ENCODE measurements at regions not wholly inside any gene's neighbourhood (a gene's known extent, or its start where the extent isn't known, plus 50 kb on each side); places are given as distances from the start of the nearest gene placed in this dataset.

DNA sequence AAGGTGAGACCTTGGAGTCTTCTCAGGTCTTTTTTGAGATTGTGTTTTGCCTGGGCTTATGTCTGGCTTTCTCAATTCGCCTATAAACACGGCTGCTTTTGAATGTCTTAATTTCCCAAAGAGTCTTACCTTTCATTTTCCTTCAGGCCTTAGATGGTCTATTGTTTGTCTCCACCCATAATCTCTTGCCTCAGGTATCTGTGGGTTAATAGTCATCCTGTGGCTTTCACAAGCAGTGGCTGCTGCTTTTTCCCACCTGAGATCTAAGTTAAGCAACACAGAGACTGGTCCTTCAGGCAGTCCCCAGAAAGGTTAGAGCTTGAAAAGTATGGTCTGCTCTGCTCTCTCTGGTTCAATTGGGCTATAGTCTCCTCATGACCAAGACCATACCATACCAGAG is 275.3 kb downstream of the INSIG2 start:
- Histone ChIP-seq H3K36me3 (ENCODE audit: insufficient read depth, low read length) (no peaks in the 10 kb centered on the region), H3K4me3 (ENCODE audit: insufficient read depth, low read depth, low read length) (no peak overlapping the region), H3K4me2 (ENCODE audit: low read length) (no peak overlapping the region), H3K27me3 (ENCODE audit: insufficient read depth, low read length) (no peaks in the 10 kb centered on the region), H2AFZ (ENCODE audit: low read depth, low read length) (no peak overlapping the region), H3K27ac (ENCODE audit: low read depth, low read length) (no peak overlapping the region), H4K20me1 (ENCODE audit: insufficient read depth, low read length) (no peaks in the 10 kb centered on the region), H3K4me1 (ENCODE audit: insufficient read depth, low read length) (no peaks in the 10 kb centered on the region), H3K79me2 (ENCODE audit: insufficient read depth, low read length) (no peaks in the 10 kb centered on the region), H3K9me3 (ENCODE audit: insufficient read depth, low read depth, low read length) (no peaks in the 10 kb centered on the region), H3K9ac (ENCODE audit: low read length) (no peak overlapping the region)
- FAIRE-seq (no peak), DNase-seq (ENCODE audit: low read depth) (no peak)
- Mint-ChIP-seq H3K4me3 (ENCODE audit: unreplicated experiment) (no peak overlapping the region), H3K4me1 (ENCODE audit: low read depth, unreplicated experiment) (no peaks in the 10 kb centered on the region), H3K27ac (ENCODE audit: unreplicated experiment) (no peak overlapping the region), H3K27me3 (ENCODE audit: low read depth, unreplicated experiment) (peaks cover 1% of the 10 kb centered on the region), H3K36me3 (ENCODE audit: low read depth, unreplicated experiment) (no peaks in the 10 kb centered on the region), H3K9me3 (ENCODE audit: unreplicated experiment) (peaks cover 2% of the 10 kb centered on the region)
- TF ChIP-seq, protein P1, sequence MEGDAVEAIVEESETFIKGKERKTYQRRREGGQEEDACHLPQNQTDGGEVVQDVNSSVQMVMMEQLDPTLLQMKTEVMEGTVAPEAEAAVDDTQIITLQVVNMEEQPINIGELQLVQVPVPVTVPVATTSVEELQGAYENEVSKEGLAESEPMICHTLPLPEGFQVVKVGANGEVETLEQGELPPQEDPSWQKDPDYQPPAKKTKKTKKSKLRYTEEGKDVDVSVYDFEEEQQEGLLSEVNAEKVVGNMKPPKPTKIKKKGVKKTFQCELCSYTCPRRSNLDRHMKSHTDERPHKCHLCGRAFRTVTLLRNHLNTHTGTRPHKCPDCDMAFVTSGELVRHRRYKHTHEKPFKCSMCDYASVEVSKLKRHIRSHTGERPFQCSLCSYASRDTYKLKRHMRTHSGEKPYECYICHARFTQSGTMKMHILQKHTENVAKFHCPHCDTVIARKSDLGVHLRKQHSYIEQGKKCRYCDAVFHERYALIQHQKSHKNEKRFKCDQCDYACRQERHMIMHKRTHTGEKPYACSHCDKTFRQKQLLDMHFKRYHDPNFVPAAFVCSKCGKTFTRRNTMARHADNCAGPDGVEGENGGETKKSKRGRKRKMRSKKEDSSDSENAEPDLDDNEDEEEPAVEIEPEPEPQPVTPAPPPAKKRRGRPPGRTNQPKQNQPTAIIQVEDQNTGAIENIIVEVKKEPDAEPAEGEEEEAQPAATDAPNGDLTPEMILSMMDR (IDR thresholded peaks at IDR 0.05; ENCODE audit: insufficient read depth, low read depth, low read length): no peak
- TF ChIP-seq EZH2 (IDR thresholded peaks at IDR 0.05; ENCODE audit: insufficient read depth, low read length): no peak

GRCh38 chr2:118356051-118356450 is 267.8 kb downstream of the INSIG2 start:
- no peaks in the 10 kb centered on the region for H3K4me1 ChIP-seq (ENCODE audit: insufficient read depth, low read length)
- no peak overlapping the region for H3K27ac ChIP-seq (ENCODE audit: low read depth, low read length)
- no peaks in the 10 kb centered on the region for H3K27me3 ChIP-seq (ENCODE audit: insufficient read depth, low read length)
- no peaks in the 10 kb centered on the region for H3K79me2 ChIP-seq (ENCODE audit: insufficient read depth, low read length)
- no peak overlapping the region for H3K4me2 ChIP-seq (ENCODE audit: low read length)
- Mint-ChIP-seq H3K27me3 (ENCODE audit: low read depth, unreplicated experiment) (peaks cover 4% of the 10 kb centered on the region), H3K9me3 (ENCODE audit: unreplicated experiment) (peaks cover 2% of the 10 kb centered on the region), H3K4me1 (ENCODE audit: low read depth, unreplicated experiment) (no peaks in the 10 kb centered on the region), H3K36me3 (ENCODE audit: low read depth, unreplicated experiment) (no peaks in the 10 kb centered on the region), H3K27ac (ENCODE audit: unreplicated experiment) (no peak overlapping the region), H3K4me3 (ENCODE audit: unreplicated experiment) (peak overlapping the region; percentile 67)
- H2AFZ ChIP-seq (ENCODE audit: low read depth, low read length): no peak overlapping the region
- no peaks in the 10 kb centered on the region for H4K20me1 ChIP-seq (ENCODE audit: insufficient read depth, low read length)
- TF ChIP-seq EZH2 (IDR thresholded peaks at IDR 0.05; ENCODE audit: insufficient read depth, low read length): no peak
- TF ChIP-seq, protein P1 (IDR thresholded peaks at IDR 0.05; ENCODE audit: insufficient read depth, low read depth, low read length): no peak
- no peaks in the 10 kb centered on the region for H3K9me3 ChIP-seq (ENCODE audit: insufficient read depth, low read depth, low read length)
- no peak overlapping the region for H3K4me3 ChIP-seq (ENCODE audit: insufficient read depth, low read depth, low read length)
- no peak for DNase-seq (ENCODE audit: low read depth)
- H3K36me3 ChIP-seq (ENCODE audit: insufficient read depth, low read length): no peaks in the 10 kb centered on the region
- no peak for FAIRE-seq
- H3K9ac ChIP-seq (ENCODE audit: low read length): no peak overlapping the region

GRCh38 chr2:118351796-118352195 is 263.5 kb downstream of the INSIG2 start:
- H3K4me3 ChIP-seq (ENCODE audit: insufficient read depth, low read depth, low read length): no peak overlapping the region
- peaks cover 2% of the 10 kb centered on the region for H3K9me3 Mint-ChIP-seq (ENCODE audit: unreplicated experiment)
- no peaks in the 10 kb centered on the region for H3K4me1 Mint-ChIP-seq (ENCODE audit: low read depth, unreplicated experiment)
- TF ChIP-seq, protein P1 (IDR thresholded peaks at IDR 0.05; ENCODE audit: insufficient read depth, low read depth, low read length): no peak
- no peak for TF ChIP-seq EZH2 (IDR thresholded peaks at IDR 0.05; ENCODE audit: insufficient read depth, low read length)
- H3K27me3 Mint-ChIP-seq (ENCODE audit: low read depth, unreplicated experiment): peaks cover 10% of the 10 kb centered on the region
- no peaks in the 10 kb centered on the region for H4K20me1 ChIP-seq (ENCODE audit: insufficient read depth, low read length)
- H3K27me3 ChIP-seq (ENCODE audit: insufficient read depth, low read length): no peaks in the 10 kb centered on the region
- no peak overlapping the region for H3K4me3 Mint-ChIP-seq (ENCODE audit: unreplicated experiment)
- no peaks in the 10 kb centered on the region for H3K36me3 ChIP-seq (ENCODE audit: insufficient read depth, low read length)
- no peak overlapping the region for H3K27ac ChIP-seq (ENCODE audit: low read depth, low read length)
- no peak overlapping the region for H3K27ac Mint-ChIP-seq (ENCODE audit: unreplicated experiment)
- H3K36me3 Mint-ChIP-seq (ENCODE audit: low read depth, unreplicated experiment): no peaks in the 10 kb centered on the region
- H2AFZ ChIP-seq (ENCODE audit: low read depth, low read length): no peak overlapping the region
- H3K79me2 ChIP-seq (ENCODE audit: insufficient read depth, low read length): no peaks in the 10 kb centered on the region
- no peak overlapping the region for H3K9ac ChIP-seq (ENCODE audit: low read length)
- no peaks in the 10 kb centered on the region for H3K4me1 ChIP-seq (ENCODE audit: insufficient read depth, low read length)
- H3K4me2 ChIP-seq (ENCODE audit: low read length): no peak overlapping the region
- DNase-seq (ENCODE audit: low read depth) (no peak), FAIRE-seq (no peak)
- no peaks in the 10 kb centered on the region for H3K9me3 ChIP-seq (ENCODE audit: insufficient read depth, low read depth, low read length)
